Astrocyte of the cerebellum (primary cell): ENCODE measurements at regions not wholly inside any gene's neighbourhood (a gene's known extent, or its start where the extent isn't known, plus 50 kb on each side); places are given as distances from the start of the nearest gene placed in this dataset.

ENCODE experiments used
- DNase-seq: peaks from one replicate; pipeline ENCODE4 v3.0.0-alpha.2; 2011; ENCODE audit warnings: low read depth
- H3K4me3 ChIP-seq: 2 replicates; pipeline ENCODE4 v1.5.1; 2011; ENCODE audit warnings: mild to moderate bottlenecking, low read depth, low read length, moderate library complexity
- in situ Hi-C: cut with HindIII; loops from 2 replicates; pipeline ENCODE4 v1.10.0; 2017; ENCODE audit warnings: low sequenced_read_pairs
- TF ChIP-seq, protein P1 (sequence below): IDR thresholded peaks from 2 replicates; pipeline ENCODE4 v1.5.1; 2012; ENCODE audit warnings: low read length, low read depth, moderate library complexity, mild to moderate bottlenecking; ENCODE audit errors: missing control alignments

GRCh38 chr18:42527766-42528165 is 572.7 kb downstream of the PIK3C3 start:
- no peak overlapping the region for H3K4me3 ChIP-seq
- DNase-seq = no peak

GRCh38 chr18:42530276-42530675 is 575.2 kb downstream of the PIK3C3 start:
- in situ Hi-C loops = no loop called here
- TF ChIP-seq, protein P1, sequence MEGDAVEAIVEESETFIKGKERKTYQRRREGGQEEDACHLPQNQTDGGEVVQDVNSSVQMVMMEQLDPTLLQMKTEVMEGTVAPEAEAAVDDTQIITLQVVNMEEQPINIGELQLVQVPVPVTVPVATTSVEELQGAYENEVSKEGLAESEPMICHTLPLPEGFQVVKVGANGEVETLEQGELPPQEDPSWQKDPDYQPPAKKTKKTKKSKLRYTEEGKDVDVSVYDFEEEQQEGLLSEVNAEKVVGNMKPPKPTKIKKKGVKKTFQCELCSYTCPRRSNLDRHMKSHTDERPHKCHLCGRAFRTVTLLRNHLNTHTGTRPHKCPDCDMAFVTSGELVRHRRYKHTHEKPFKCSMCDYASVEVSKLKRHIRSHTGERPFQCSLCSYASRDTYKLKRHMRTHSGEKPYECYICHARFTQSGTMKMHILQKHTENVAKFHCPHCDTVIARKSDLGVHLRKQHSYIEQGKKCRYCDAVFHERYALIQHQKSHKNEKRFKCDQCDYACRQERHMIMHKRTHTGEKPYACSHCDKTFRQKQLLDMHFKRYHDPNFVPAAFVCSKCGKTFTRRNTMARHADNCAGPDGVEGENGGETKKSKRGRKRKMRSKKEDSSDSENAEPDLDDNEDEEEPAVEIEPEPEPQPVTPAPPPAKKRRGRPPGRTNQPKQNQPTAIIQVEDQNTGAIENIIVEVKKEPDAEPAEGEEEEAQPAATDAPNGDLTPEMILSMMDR = no peak
- no peak overlapping the region for H3K4me3 ChIP-seq
- DNase-seq = no peak

More at GRCh38 chr18:42527766-42528165, 572.7 kb downstream of the PIK3C3 start:
- TF ChIP-seq, protein P1 = no peak
- in situ Hi-C loops = no loop called here

DNA sequence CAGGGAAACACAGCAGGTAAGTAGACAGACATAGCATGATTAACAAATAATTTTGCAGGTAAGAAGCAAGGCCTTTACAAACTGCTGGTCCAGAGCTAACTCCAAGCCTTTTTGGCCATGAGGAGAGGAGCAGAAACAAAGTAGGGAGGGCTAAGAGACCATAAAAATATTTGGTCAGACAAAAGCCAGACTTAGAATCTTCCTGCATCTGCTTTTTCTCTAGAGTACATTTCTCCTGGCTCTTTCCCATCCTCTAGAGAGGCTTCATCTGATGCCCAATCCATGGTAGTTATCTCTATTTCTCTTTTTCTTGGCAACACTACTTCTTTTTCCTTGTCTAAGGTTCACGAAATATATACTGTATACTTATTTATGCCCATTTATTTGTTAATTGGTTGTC is 577.1 kb downstream of the PIK3C3 start:
- in situ Hi-C loops = no loop called here
- TF ChIP-seq, protein P1 = no peak
- H3K4me3 ChIP-seq = no peak overlapping the region
- DNase-seq = no peak

DNA sequence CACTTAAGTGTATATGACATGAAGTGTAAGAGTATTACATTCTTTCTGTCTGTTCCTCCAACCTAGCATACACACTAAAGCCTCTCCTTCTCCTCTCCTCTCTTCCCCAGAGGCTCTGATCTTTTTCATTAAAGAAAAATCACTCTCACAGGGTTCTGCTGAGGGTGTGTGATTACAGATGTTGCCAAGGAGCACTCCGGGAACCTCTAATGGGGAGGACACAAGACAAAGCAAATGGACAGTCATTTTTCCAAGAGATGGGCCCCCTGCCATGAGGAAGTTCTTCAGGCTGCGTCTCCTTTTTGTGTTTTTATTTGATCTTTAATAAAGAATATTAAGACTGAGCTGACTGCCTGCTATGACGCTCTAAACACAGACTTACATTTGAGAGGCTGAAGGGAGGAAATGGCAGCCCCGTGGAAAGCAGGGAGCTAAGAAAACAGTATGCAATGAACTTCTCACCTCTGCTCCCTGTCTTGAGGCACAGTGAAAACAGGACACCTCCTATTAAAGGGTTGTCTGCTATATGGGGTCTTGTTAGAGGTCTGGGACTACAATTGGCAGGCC is 578.1 kb downstream of the PIK3C3 start:
- DNase-seq = no peak
- H3K4me3 ChIP-seq = no peak overlapping the region
- in situ Hi-C loops = no loop called here
- TF ChIP-seq, protein P1 = no peak

- TF ChIP-seq, protein P1 = no peak
- DNase-seq = no peak
- in situ Hi-C loops = no loop called here
- no peak overlapping the region for H3K4me3 ChIP-seq
Measured at GRCh38 chr18:42533616-42534015, 578.6 kb downstream of the PIK3C3 start.

DNA sequence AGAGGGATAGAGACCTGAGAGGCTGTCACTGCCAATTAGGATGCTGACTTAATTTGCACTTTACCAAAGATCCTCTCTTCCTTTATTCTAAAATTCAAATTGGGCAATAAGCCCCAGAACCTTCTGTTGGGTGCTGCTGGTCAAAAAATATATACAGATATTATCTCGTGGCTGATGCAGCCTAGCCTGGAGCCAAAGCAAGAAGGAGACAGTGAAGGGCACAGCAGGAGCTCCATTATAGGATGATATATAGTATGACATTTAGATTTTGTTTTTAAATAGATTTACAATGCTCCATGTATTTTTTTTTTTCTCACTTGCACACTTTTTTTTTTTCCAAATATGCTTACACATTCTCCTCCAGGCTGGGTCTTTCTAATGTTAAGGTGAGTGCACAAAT is 579.3 kb downstream of the PIK3C3 start:
- TF ChIP-seq, protein P1 = no peak
- in situ Hi-C loops = no loop called here

More for the DNA sequence above, 579.3 kb downstream of the PIK3C3 start:
- H3K4me3 ChIP-seq = no peak overlapping the region
- DNase-seq = no peak
